H1 (cell line): ENCODE measurements at regions not wholly inside any gene's neighbourhood (a gene's known extent, or its start where the extent isn't known, plus 50 kb on each side); places are given as distances from the start of the nearest gene placed in this dataset.

ENCODE experiments used
- CTCF ChIA-PET: fragments of 300-600 bp; sonication (Branson Sonifier 250); formaldehyde crosslinking; loops from one replicate; lab custom pipeline; 2021; ENCODE audit not compliant: partially characterized antibody; lab: Charles Lee
- POLR2A ChIA-PET: fragments of 300-600 bp; sonication (Branson Sonifier 250); formaldehyde crosslinking; loops from one replicate; lab custom pipeline; 2021; ENCODE audit warnings: inconsistent platforms; ENCODE audit not compliant: partially characterized antibody; lab: Charles Lee
- DNase-seq, 2 experiments: peaks; one replicate each; pipeline versions ENCODE4 v3.0.0 to v3.0.0-alpha.2; 2010 to 2022; ENCODE audit warnings: low spot score in 2 of 2, low read depth in 1 of 2, mixed read lengths in 1 of 2
- FAIRE-seq: peaks from 2 replicates; lab custom pipeline; 2011; peaks lifted over from hg19 to GRCh38; lab: Jason Lieb, UNC
- H2AFZ ChIP-seq: 2 replicates; pipeline ENCODE4 v1.8.1; 2012; ENCODE audit warnings: low read length, inconsistent platforms
- H2AK5ac ChIP-seq: 2 replicates; pipeline ENCODE4 v1.6.1; 2013; ENCODE audit warnings: low read depth, low read length
- H2BK120ac ChIP-seq: replicated peaks from 2 replicates; pipeline ENCODE3; 2013; ENCODE audit warnings: low read depth, low read length, inconsistent platforms
- H2BK12ac ChIP-seq: 2 replicates; pipeline ENCODE4 v1.6.1; 2013; ENCODE audit warnings: low read depth, low read length
- H2BK15ac ChIP-seq: 2 replicates; pipeline ENCODE4 v1.6.1; 2013; ENCODE audit warnings: low read length
- H2BK20ac ChIP-seq: 2 replicates; pipeline ENCODE4 v1.6.1; 2013; ENCODE audit warnings: low read length
- H2BK5ac ChIP-seq: 2 replicates; pipeline ENCODE4 v1.6.1; 2013; ENCODE audit warnings: low read depth, low read length
- H3K14ac ChIP-seq: 2 replicates; pipeline ENCODE4 v1.6.1; 2013; ENCODE audit warnings: inconsistent platforms; ENCODE audit not compliant: insufficient read length
- H3K18ac ChIP-seq: 2 replicates; pipeline ENCODE4 v1.6.1; 2013; ENCODE audit warnings: low read length; ENCODE audit errors: extremely low read depth
- H3K23ac ChIP-seq: 2 replicates; pipeline ENCODE4 v1.6.1; 2013; ENCODE audit warnings: inconsistent platforms; ENCODE audit not compliant: insufficient read length
- H3K23me2 ChIP-seq: 2 replicates; pipeline ENCODE4 v1.6.1; 2013; ENCODE audit warnings: low read depth, low read length
- H3K27ac ChIP-seq: 2 replicates; pipeline ENCODE4 v1.6.1; 2011; ENCODE audit warnings: low read depth, low read length, inconsistent platforms
- H3K27me3 ChIP-seq, 4 experiments: replicated peaks in 1 of 4; 1 replicate in 1 of 4; 2 replicates in 3 of 4; pipeline versions ENCODE4 v1.6.1 to v1.8.1; 2011 to 2013; ENCODE audit warnings: low read length in 3 of 4, mild to moderate bottlenecking in 3 of 4, inconsistent platforms in 2 of 4, mixed read lengths in 2 of 4, moderate library complexity in 1 of 4; ENCODE audit not compliant: control insufficient read depth in 3 of 4, insufficient read depth in 3 of 4; ENCODE audit errors: extremely low read depth in 1 of 4
- H3K36me3 ChIP-seq, 4 experiments: 2 replicates each; pipeline versions ENCODE4 v1.6.1 to v1.8.1; 2011 to 2013; ENCODE audit warnings: mild to moderate bottlenecking in 4 of 4, low read length in 3 of 4, moderate library complexity in 2 of 4, control low read depth in 1 of 4, inconsistent platforms in 1 of 4; ENCODE audit not compliant: insufficient read depth in 4 of 4, control insufficient read depth in 2 of 4
- H3K4ac ChIP-seq: replicated peaks from 2 replicates; pipeline ENCODE3; 2013; ENCODE audit warnings: low read length, low read depth, mixed read lengths, inconsistent platforms; ENCODE audit not compliant: insufficient read length
- H3K4me1 ChIP-seq, 4 experiments: replicated peaks in 1 of 4; 1 replicate in 1 of 4; 2 replicates in 3 of 4; pipeline versions ENCODE4 v1.6.1 to v1.8.1; 2011 to 2013; ENCODE audit warnings: low read length in 3 of 4, inconsistent platforms in 2 of 4, mixed read lengths in 1 of 4; ENCODE audit not compliant: insufficient read depth in 4 of 4, control insufficient read depth in 3 of 4
- H3K4me2 ChIP-seq, 2 experiments: 2 replicates each; pipeline versions ENCODE4 v1.6.1 to v1.8.1; 2011 to 2013; ENCODE audit warnings: low read depth in 2 of 2, low read length in 2 of 2, control low read depth in 1 of 2, inconsistent platforms in 1 of 2, mild to moderate bottlenecking in 1 of 2; ENCODE audit not compliant: insufficient read depth in 1 of 2
- H3K4me3 ChIP-seq, 4 experiments: fragments of 200-600, 300-600 bp in 1 of 4; sonication (generic), shearing (Covaris generic), sonication (Bioruptor Twin) in 1 of 4; 2 replicates each; pipeline versions ENCODE4 v1.5.1 to v1.8.1; 2011 to 2016; ENCODE audit warnings: low read length in 4 of 4, low read depth in 3 of 4, control low read depth in 2 of 4, inconsistent platforms in 2 of 4, mild to moderate bottlenecking in 2 of 4, mixed read lengths in 1 of 4, moderate library complexity in 1 of 4; ENCODE audit not compliant: insufficient read depth in 2 of 4; ENCODE audit errors: extremely low read depth in 1 of 4
- H3K56ac ChIP-seq: replicated peaks from 2 replicates; pipeline ENCODE3; 2013; ENCODE audit warnings: low read depth, mild to moderate bottlenecking, mixed read lengths, low read length, inconsistent platforms; ENCODE audit not compliant: insufficient read length
- H3K79me1 ChIP-seq: 2 replicates; pipeline ENCODE4 v1.6.1; 2013; ENCODE audit warnings: low read depth, low read length, control low read depth
- H3K79me2 ChIP-seq, 2 experiments: 2 replicates each; pipeline versions ENCODE4 v1.6.1 to v1.8.1; 2012 to 2013; ENCODE audit warnings: low read length in 2 of 2, mild to moderate bottlenecking in 2 of 2, inconsistent platforms in 1 of 2; ENCODE audit not compliant: insufficient read depth in 2 of 2, control insufficient read depth in 1 of 2
- H3K9ac ChIP-seq, 4 experiments: replicated peaks in 1 of 4; 1 replicate in 1 of 4; 2 replicates in 3 of 4; pipeline versions ENCODE4 v1.6.1 to v1.8.1; 2011 to 2013; ENCODE audit warnings: low read depth in 3 of 4, low read length in 3 of 4, control low read depth in 2 of 4, mild to moderate bottlenecking in 2 of 4, moderate library complexity in 2 of 4, inconsistent platforms in 1 of 4; ENCODE audit errors: extremely low read depth in 1 of 4
- H3K9me3 ChIP-seq, 2 experiments: 2 replicates each; pipeline versions ENCODE4 v1.6.1 to v1.8.1; 2012 to 2013; ENCODE audit warnings: mild to moderate bottlenecking in 2 of 2, moderate library complexity in 2 of 2, control low read depth in 1 of 2, inconsistent platforms in 1 of 2, low read depth in 1 of 2, low read length in 1 of 2, mixed read lengths in 1 of 2; ENCODE audit not compliant: insufficient read depth in 2 of 2
- H4K20me1 ChIP-seq, 2 experiments: replicated peaks in 1 of 2; 2 replicates each; pipeline versions ENCODE3 to v1.8.1; 2011 to 2013; ENCODE audit warnings: inconsistent platforms in 2 of 2, low read length in 2 of 2, mild to moderate bottlenecking in 1 of 2; ENCODE audit not compliant: insufficient read depth in 2 of 2, control insufficient read depth in 1 of 2
- H4K5ac ChIP-seq: 2 replicates; pipeline ENCODE4 v1.6.1; 2013; ENCODE audit warnings: low read length, low read depth, mixed read lengths, inconsistent platforms; ENCODE audit not compliant: insufficient read length
- H4K8ac ChIP-seq: 2 replicates; pipeline ENCODE4 v1.8.0; 2013; ENCODE audit warnings: mild to moderate bottlenecking, moderate library complexity, low read length, inconsistent platforms; ENCODE audit not compliant: insufficient read depth; ENCODE audit errors: extremely low read depth
- H4K91ac ChIP-seq: replicated peaks from 2 replicates; pipeline ENCODE3; 2013; ENCODE audit warnings: low read length, mixed read lengths, inconsistent platforms; ENCODE audit not compliant: insufficient read length
- ASH2L ChIP-seq: fragments of 200-600, 300-600 bp; sonication (generic); IDR thresholded peaks from one replicate; pipeline ENCODE4 v1.7.1; 2017; ENCODE audit warnings: low read length
- CBX8 ChIP-seq: fragments of 300-800, 300-1000 bp; sonication (generic); IDR thresholded peaks from 2 replicates; pipeline ENCODE4 v1.7.1; 2016; ENCODE audit warnings: low read depth, low read length, borderline replicate concordance
- POLR2AphosphoS5 ChIP-seq: IDR thresholded peaks from 2 replicates; pipeline ENCODE4 v1.6.1; 2011; ENCODE audit warnings: low read depth, low read length
- SAP30 ChIP-seq: fragments of 300-600 bp; sonication (generic); IDR thresholded peaks from 2 replicates; pipeline ENCODE4 v1.7.1; 2012; ENCODE audit warnings: low read length, moderate library complexity, mild to moderate bottlenecking, inconsistent platforms; ENCODE audit not compliant: insufficient read depth, insufficient replicate concordance
- SIN3A ChIP-seq, 2 experiments: IDR thresholded peaks in 1 of 2; conservative IDR thresholded peaks in 1 of 2; 2 replicates each; pipeline ENCODE4 v1.6.1; 2011 to 2012; ENCODE audit warnings: low read length in 2 of 2, improper control_type of control experiment in 1 of 2, low read depth in 1 of 2, mild to moderate bottlenecking in 1 of 2
- WGBS, 2 experiments: shearing (Covaris generic) in 1 of 2; methylation state at CpG; one replicate each; pipeline versions ENCODE4 v1.1.6 to v1.1.7; 2013 to 2015; ENCODE audit warnings: low lambda C conversion rate in 2 of 2, mixed read lengths in 2 of 2, inconsistent platforms in 1 of 2, low coverage in 1 of 2, missing lambda C conversion rate in 1 of 2; ENCODE audit not compliant: insufficient replicate concordance in 2 of 2, insufficient coverage in 1 of 2, insufficient read length in 1 of 2; ENCODE audit errors: extremely low coverage in 1 of 2, missing lambda C conversion rate in 1 of 2; 5-methylcytosine and 5-hydroxymethylcytosine counted together

DNA sequence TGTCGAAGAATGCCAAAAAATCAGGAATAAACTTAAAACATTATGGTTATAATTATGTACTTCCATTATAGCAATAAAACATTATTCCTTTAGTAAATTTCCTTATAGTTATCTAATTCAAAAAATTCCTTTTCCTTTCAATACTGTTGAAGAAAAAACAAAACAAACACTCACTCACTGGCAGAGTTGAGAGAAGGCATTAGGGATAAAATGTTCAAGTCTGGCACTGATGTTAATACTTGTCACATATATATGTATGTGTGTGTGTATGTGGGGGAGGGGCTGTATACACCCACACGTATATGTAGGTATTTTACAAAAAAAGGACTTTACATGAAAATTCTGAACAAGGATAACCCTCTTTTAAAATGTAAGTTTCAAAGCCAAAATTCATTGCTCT lies 150.2 kb upstream of the MEOX2 start:
- ChIA-PET POLR2A (interaction anchor here (0.6 kb wide), 1 partner anchor 8 kb away, joined by 3 read pairs; no protein-coding TSS in a partner anchor), CTCF (interaction anchor here (0.6 kb wide), 1 partner anchor 261 kb away, joined by 3 read pairs; no protein-coding TSS in a partner anchor)
- H3K18ac ChIP-seq: no peak overlapping the region
- H3K79me1 ChIP-seq: no peaks in the 10 kb centered on the region
- H2BK20ac ChIP-seq: no peak overlapping the region
- no peak overlapping the region for H2AK5ac ChIP-seq
- 95% methylated on average over 2 of the region's 2 CpGs; no CpG with 5 or more reads in 1 of the 2 experiments for WGBS, 2 experiments
- no peak overlapping the region for H4K5ac ChIP-seq
- no peak overlapping the region for H3K56ac ChIP-seq
- no peak overlapping the region for H2BK15ac ChIP-seq
- DNase-seq: no peak
- H3K9ac ChIP-seq: no peak overlapping the region
- H3K4ac ChIP-seq: no peak overlapping the region
- H2BK5ac ChIP-seq: no peak overlapping the region
- H4K91ac ChIP-seq: no peak overlapping the region
- no peaks in the 10 kb centered on the region for H3K79me2 ChIP-seq
- H3K36me3 ChIP-seq: no peaks in the 10 kb centered on the region
- H2BK12ac ChIP-seq: no peak overlapping the region
- H3K9me3 ChIP-seq: no peaks in the 10 kb centered on the region
- peaks cover 0 to 5% (median 0%) of the 10 kb centered on the region in 4 experiments; a peak in 1 of 7 replicates for H3K4me1 ChIP-seq
- H3K4me3 ChIP-seq: no peak overlapping the region
- no peaks in the 10 kb centered on the region for H3K23me2 ChIP-seq
- H3K27me3 ChIP-seq: no peaks in the 10 kb centered on the region
- H3K14ac ChIP-seq: no peak overlapping the region
- TF ChIP-seq SAP30 (no peak), CBX8 (no peak), ASH2L (no peak), SIN3A (conservative IDR thresholded peaks at IDR 0.05 in 1 of 2, IDR thresholded peaks at IDR 0.05 in 1 of 2; ENCODE audit: low read depth in 1 of 2, low read length in 2 of 2) (no peak), POLR2AphosphoS5 (no peak)
- no peak for FAIRE-seq
- no peak overlapping the region for H3K23ac ChIP-seq
- H4K8ac ChIP-seq: no peak overlapping the region
- no peaks in the 10 kb centered on the region for H4K20me1 ChIP-seq
- no peak overlapping the region for H2BK120ac ChIP-seq
- no peak overlapping the region for H3K27ac ChIP-seq
- H2AFZ ChIP-seq: no peak overlapping the region
- H3K4me2 ChIP-seq: no peak overlapping the region
